ENCODE measurements at regions not wholly inside any gene's neighbourhood (a gene's known extent, or its start where the extent isn't known, plus 50 kb on each side); places are given as distances from the start of the nearest gene placed in this dataset.

DNA sequence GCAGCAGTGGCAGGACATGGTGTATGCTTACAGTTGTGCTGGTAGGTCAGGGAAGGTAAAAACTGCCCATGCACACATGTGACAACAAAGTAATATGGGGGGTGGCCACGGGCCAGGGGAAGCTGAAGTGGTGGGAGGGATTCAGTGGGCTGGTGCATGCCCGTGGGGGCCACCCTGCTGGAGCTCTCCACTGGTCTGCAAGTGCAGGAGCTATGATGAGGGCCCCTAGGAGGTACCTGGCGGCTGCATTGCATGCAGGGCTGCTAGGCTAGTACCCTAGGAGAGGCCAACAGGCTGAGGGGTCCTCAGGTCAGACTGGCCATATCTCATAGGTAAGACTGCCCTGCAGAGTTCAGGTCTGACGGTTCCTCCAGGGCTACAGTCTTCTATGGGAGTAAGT, 265.9 kb downstream of the NUP35 start:
- Histone ChIP-seq H3K79me2 (ENCODE audit: control insufficient read depth, insufficient read depth, low read length) (no peaks in the 10 kb centered on the region), H3K27me3 (ENCODE audit: control insufficient read depth, extremely low read depth, insufficient read depth, low read length) (no peaks in the 10 kb centered on the region), H3K4me2 (ENCODE audit: control insufficient read depth, extremely low read depth, insufficient read depth, low read depth, low read length) (no peak overlapping the region), H3K4me3 (ENCODE audit: control insufficient read depth in 2 of 3, extremely low read depth in 1 of 3, insufficient read depth in 2 of 3, low read depth in 1 of 3, low read length in 3 of 3) (no peak overlapping the region), H2AFZ (ENCODE audit: control insufficient read depth, low read length) (no peak overlapping the region), H3K27ac (ENCODE audit: control insufficient read depth, insufficient read depth, low read length) (no peak overlapping the region), H3K4me1 (ENCODE audit: control insufficient read depth, extremely low read depth, insufficient read depth, low read length) (no peaks in the 10 kb centered on the region), H3K9ac (ENCODE audit: control insufficient read depth, extremely low read depth, insufficient read depth, low read length) (no peak overlapping the region), H3K9me3 (ENCODE audit: control insufficient read depth, low read depth, low read length) (no peaks in the 10 kb centered on the region), H3K36me3 (ENCODE audit: control insufficient read depth in 2 of 2, extremely low read depth in 1 of 2, insufficient read depth in 2 of 2, low read length in 2 of 2) (no peaks in the 10 kb centered on the region), H4K20me1 (ENCODE audit: control insufficient read depth, extremely low read depth, insufficient read depth, low read length) (no peaks in the 10 kb centered on the region), H3K9me1 (ENCODE audit: control insufficient read depth, extremely low read depth, insufficient read depth, low read length) (no peaks in the 10 kb centered on the region)
- TF ChIP-seq, protein P1, sequence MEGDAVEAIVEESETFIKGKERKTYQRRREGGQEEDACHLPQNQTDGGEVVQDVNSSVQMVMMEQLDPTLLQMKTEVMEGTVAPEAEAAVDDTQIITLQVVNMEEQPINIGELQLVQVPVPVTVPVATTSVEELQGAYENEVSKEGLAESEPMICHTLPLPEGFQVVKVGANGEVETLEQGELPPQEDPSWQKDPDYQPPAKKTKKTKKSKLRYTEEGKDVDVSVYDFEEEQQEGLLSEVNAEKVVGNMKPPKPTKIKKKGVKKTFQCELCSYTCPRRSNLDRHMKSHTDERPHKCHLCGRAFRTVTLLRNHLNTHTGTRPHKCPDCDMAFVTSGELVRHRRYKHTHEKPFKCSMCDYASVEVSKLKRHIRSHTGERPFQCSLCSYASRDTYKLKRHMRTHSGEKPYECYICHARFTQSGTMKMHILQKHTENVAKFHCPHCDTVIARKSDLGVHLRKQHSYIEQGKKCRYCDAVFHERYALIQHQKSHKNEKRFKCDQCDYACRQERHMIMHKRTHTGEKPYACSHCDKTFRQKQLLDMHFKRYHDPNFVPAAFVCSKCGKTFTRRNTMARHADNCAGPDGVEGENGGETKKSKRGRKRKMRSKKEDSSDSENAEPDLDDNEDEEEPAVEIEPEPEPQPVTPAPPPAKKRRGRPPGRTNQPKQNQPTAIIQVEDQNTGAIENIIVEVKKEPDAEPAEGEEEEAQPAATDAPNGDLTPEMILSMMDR (optimal IDR thresholded peaks at IDR 0.05 in 1 of 3, IDR thresholded peaks at IDR 0.05 in 1 of 3, conservative IDR thresholded peaks at IDR 0.05 in 1 of 3; ENCODE audit: extremely low read depth in 1 of 3, insufficient read depth in 2 of 3, low read length in 3 of 3) = no peak
- no peak for TF ChIP-seq EZH2 (IDR thresholded peaks at IDR 0.05; ENCODE audit: low read length)
- DNase-seq (ENCODE audit: low read depth, low spot score) (no peak), FAIRE-seq (no peak)
- dilution Hi-C loops (cut with MboI; ENCODE audit: extremely low pct_ligation_motif_present, low sequenced_read_pairs) = no loop called here

DNA sequence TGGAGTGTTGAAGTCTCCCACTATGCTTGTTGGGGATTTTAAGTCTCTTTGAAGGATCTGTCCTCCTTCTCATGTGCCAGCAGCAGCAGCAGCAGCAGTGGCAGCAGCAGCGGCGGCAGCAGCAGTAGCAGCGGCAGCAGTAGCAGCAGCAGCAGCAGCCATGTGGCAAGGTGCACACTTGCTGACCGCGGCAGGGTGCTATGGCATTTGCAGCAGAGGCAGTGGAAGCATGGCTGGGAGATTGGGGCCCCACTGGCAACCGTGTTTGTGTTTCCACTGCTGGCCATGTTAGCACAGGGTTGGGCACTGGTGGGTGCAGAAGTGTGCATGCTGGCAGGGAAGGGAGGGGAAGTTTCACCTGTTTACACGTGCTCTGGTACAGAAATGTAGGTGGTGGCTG, 280.1 kb downstream of the NUP35 start:
- no peak for FAIRE-seq
- no peaks in the 10 kb centered on the region for H3K27me3 ChIP-seq (ENCODE audit: control insufficient read depth, extremely low read depth, insufficient read depth, low read length)

More for the DNA sequence above, 280.1 kb downstream of the NUP35 start:
- dilution Hi-C loops (cut with MboI; ENCODE audit: extremely low pct_ligation_motif_present, low sequenced_read_pairs) = no loop called here
- Histone ChIP-seq H3K27ac (ENCODE audit: control insufficient read depth, insufficient read depth, low read length) (no peak overlapping the region), H3K4me1 (ENCODE audit: control insufficient read depth, extremely low read depth, insufficient read depth, low read length) (no peaks in the 10 kb centered on the region), H3K9ac (ENCODE audit: control insufficient read depth, extremely low read depth, insufficient read depth, low read length) (no peak overlapping the region), H2AFZ (ENCODE audit: control insufficient read depth, low read length) (no peak overlapping the region), H3K36me3 (ENCODE audit: control insufficient read depth in 2 of 2, extremely low read depth in 1 of 2, insufficient read depth in 2 of 2, low read length in 2 of 2) (no peaks in the 10 kb centered on the region), H3K9me3 (ENCODE audit: control insufficient read depth, low read depth, low read length) (no peaks in the 10 kb centered on the region), H4K20me1 (ENCODE audit: control insufficient read depth, extremely low read depth, insufficient read depth, low read length) (no peaks in the 10 kb centered on the region), H3K9me1 (ENCODE audit: control insufficient read depth, extremely low read depth, insufficient read depth, low read length) (no peaks in the 10 kb centered on the region), H3K4me3 (ENCODE audit: control insufficient read depth in 2 of 3, extremely low read depth in 1 of 3, insufficient read depth in 2 of 3, low read depth in 1 of 3, low read length in 3 of 3) (no peak overlapping the region), H3K79me2 (ENCODE audit: control insufficient read depth, insufficient read depth, low read length) (no peaks in the 10 kb centered on the region), H3K4me2 (ENCODE audit: control insufficient read depth, extremely low read depth, insufficient read depth, low read depth, low read length) (no peak overlapping the region)
- no peak for DNase-seq (ENCODE audit: low read depth, low spot score)
- TF ChIP-seq, protein P1 (optimal IDR thresholded peaks at IDR 0.05 in 1 of 3, IDR thresholded peaks at IDR 0.05 in 1 of 3, conservative IDR thresholded peaks at IDR 0.05 in 1 of 3; ENCODE audit: extremely low read depth in 1 of 3, insufficient read depth in 2 of 3, low read length in 3 of 3) = no peak
- no peak for TF ChIP-seq EZH2 (IDR thresholded peaks at IDR 0.05; ENCODE audit: low read length)

All from keratinocyte (primary cell).